Stimulated activated CD8-positive, alpha-beta memory T cell treated with anti-CD3 and anti-CD28 coated beads, Interleukin-15, amount 100 ng/mL, for 1 hour (primary cell): ENCODE measurements at regions not wholly inside any gene's neighbourhood (a gene's known extent, or its start where the extent isn't known, plus 50 kb on each side); places are given as distances from the start of the nearest gene placed in this dataset.
A peak's percentile ranks its signal among the peaks of the same experiment; 100 is the strongest.
"Not testable (repeated sequence)": the region's sequence is repeated elsewhere in the genome, so short reads cannot be mapped to it uniquely, and the experiment has no call there.

Source experiments
- DNase-seq: peaks from one replicate; pipeline ENCODE4 v3.0.0-alpha.2; 2020; ENCODE audit warnings: low read depth

DNA sequence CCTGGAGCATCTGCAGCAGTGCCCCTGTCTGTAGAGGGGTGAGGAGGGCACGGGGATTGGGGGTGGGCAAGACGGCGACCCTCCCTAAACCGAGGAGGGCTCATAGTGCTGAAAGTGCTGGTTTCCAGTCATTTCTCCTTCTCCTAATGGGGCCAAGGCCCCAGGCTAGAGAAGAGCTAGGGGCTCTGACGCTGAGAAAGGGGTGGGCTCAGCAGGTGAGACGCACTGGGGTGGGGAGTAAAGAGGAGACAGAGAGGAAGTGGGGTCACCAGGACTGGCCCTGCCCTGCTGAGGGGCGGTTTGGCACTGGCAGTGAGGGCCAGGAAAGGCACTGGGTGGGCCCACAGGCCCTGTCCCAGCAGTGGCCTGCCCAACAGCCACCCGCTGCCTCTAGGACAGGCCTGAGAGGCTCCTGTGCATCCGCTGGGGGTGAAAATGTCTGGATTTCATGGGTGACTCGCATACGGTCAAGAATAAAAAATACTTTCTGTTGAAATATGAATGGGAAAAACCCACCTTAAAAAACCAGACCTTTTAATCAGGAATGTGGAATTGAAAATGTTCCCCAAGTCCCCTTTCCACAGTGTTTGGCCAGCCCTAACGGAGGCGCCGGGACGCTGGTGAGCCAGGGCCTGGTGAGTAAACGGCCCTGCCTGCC is 122.4 kb upstream of the SMURF2 start:
- DNase-seq = no peak

DNA sequence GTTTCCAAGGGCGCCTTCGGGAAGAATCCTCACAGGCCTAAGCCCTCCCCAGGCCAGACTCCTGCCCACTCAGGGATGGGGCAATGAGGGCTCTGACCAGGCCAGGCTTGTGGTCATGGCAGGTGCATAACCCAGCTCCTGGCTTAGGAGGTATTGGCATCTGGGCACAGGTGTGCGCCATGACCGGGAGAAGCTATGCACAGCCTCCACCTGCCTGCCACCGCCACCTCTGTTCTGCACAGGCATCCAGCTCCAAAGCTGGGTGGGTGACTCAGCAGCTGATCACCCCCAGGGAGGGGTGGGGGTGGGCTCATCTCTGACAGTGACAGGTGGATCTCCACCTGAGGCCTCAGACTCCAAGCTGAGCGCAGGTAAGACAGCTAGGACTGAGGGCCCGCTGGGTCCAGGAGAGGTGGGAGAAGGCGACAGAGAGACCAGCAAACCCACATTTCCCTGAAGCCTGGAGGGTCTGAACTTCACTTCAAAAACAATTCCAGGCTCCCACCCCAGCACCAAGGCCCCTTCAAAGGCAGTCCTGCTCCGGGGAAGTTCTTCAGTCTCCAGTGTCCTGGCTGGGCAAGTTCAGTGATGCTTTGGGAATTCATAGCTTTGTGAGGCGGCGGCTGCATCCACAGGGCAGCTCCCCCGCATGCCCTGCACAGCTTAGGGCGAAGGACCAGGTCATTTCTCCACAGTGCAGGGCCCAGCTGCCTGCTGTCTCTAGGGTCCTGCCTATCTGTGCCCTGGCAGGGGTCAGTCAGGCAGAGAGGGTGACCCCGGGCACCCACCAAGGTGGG is 121.6 kb upstream of the SMURF2 start:
- DNase-seq = no peak

DNA sequence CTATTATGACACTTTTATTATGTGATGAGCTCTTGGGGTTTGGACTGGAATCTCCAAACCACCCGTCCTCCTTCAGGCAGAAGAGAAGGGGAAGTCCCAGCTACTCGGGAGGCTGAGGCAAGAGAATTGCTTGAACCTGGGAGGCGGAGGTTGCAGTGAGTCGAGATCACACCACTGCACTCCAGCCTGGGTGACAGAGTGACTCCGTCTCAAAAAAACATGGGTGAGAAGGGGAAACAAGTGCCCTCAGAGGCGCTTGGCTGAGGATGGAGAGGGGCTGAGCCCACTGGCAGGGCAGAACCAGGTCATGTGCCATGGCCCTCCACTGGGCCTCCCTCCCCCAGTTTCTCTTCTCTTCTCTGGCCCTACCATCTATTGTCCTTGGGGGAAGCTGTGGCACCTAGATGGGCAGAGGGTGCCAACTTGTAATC is 120.9 kb upstream of the SMURF2 start:
- no peak for DNase-seq

DNA sequence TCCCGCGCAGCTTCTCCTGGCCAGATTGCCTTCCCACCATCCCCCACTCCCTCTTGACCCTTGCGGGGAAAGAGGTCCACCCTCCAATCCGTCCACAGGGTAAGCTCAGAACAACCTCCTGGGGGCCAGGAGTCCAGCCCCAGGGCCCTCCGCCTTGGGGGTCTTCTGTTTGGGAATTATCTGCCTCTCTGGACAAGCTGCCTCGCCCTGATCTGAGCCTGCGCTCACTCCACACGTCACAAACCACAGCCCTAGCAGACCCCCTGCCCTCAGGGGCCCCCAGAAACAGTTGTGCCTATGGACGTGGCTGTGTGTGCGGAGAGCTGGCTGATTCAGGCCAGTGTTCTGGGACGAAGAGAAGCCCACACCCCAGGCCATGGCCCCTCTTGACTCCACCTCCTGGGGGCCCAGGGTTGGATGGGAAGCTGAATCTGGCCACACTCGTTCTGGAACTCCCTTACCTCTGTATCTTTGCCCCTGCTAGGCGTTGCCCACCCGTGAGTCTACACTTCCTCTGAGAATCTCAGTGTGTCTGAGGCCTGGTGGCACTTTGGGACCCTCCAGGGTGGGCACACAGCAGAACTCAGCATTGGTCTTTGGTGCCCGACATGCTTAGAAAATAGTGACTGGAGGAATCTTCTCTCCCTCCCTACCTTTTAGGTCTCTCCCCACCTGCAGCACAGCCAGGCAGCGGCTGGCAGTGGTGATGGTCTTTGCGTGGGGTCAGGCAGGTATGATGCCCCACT is 119.9 kb upstream of the SMURF2 start:
- no peak for DNase-seq

DNA sequence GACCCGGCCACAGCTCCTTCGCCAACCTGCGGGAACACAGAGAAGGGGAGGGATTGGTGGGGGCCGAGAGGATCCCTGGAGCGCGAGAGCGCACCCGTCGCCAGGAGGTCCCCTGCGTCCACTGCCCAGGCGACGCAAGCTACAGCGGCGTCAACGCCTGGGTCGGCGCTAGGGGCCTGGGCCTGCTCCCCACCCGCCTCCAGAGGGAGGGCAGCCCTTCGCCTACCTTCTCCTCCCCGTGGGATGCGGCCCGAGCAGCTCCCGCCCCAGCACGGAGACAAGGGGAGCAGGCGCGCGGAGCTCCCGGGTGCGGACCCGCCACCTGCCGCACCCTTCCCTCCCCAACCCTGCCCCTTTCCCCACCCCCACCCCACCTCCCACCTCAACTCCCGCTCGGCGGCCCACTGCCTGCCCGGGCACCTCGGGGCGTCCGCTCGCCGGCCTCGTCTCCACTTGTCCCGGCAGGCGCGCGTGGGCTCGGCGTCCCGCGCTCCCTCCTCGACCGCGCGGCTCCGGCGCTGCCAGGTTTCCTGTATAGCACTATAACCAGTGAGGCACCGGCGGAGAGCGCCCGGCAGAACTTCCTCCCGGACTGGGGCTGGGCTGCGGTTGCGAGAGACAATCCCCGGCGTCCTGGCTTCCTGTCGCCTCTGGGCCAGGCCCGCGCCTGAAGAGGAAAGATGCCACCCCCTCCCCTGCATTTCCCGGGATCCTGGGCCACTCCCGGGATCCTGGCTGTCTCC is 119.1 kb upstream of the SMURF2 start:
- DNase-seq = no peak

DNA sequence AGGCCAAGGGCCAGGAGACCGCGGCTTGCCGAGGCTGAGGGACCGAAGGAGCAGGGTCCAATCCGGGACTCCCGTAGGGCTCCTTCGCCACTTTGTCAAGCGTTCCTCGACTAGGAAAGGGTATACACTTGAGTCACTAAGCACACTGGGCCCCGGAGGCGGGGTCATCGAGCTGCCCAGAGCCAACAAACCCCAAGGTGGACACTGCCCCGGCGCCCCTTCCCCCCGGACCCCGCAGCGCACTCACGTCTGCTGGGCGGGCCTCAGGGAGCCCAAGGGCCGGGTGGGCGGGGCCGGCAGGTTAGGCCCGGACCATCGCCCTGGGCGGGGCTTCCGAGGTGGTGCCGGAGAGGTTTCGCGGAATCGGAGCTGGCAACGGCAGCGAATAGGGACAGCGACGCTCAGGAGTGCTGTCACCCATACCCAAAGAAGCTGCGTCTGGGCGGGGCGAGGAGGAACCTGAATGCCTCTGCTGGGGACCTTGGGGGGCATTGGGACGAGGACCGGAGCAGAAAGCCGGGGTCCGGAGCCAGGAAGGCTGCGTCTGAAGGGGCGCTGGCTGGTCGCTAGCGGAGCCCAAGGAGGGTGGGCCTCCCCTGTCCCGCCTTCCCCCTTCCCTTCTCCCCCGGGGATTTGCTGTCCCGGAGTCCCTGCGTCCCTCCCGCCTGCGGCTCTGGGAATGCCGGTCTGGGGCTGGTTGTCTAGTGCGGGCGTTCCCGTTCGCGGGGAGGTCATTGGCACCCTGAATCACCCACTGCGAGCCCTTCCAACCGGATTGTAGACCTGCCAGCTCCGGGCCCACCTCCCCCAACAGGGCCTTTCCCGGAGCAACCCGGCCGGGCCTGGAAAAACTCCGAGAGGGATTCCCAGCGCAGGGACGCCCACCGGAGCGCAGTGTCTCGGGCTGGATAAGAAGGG is 118.2 kb upstream of the SMURF2 start:
- DNase-seq = peak; percentile 47

DNA sequence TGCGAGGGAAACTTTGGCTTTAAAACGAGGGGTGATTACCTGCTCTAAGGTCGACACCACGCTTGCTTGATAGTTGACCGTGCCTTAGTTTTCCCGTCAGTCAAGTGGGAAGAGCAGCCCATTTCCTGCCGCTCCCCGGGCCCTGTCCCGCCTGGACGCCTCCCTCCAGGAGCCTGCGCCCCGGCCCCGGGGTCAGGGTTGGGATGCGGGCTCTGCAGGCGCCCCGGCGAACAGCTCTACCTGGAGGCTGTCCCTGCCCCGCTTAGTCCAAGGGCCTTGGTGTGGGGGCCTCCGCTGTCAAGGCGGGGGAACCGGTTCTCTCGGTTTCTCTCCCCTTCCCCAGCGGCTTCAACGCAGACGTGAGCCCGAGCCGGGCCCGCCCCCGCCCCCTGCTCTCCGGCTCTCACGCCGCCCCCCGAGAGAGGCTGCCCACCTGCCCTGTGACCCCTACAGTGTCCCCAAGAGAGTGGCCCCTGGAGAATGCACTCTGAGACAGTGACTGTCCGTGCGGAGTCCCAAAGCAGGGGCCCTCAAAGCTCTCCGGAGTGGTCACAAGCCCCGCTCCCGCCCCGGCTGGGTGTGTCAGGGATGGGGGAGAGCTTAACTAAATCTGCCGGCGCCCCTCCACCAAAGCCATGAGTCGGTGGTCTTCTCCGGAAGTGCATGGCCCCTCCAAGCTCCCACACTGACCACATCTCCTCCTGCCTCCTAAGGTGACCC is 117.4 kb upstream of the SMURF2 start:
- DNase-seq = no peak

DNA sequence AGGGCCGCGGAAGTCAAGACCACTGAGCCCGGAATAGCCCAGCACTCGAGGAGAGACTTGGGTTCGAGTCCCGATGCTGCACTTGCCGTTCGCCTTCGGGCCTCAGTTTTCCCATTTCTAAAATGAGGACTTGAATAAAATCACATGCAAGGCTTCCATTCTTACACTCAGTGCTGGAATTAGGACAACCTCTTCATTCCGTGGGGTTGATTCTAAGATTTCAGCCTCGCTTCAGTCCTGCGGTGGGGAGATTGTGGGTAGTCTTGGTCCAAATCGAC is 116.9 kb upstream of the SMURF2 start:
- not testable (repeated sequence) for DNase-seq

DNA sequence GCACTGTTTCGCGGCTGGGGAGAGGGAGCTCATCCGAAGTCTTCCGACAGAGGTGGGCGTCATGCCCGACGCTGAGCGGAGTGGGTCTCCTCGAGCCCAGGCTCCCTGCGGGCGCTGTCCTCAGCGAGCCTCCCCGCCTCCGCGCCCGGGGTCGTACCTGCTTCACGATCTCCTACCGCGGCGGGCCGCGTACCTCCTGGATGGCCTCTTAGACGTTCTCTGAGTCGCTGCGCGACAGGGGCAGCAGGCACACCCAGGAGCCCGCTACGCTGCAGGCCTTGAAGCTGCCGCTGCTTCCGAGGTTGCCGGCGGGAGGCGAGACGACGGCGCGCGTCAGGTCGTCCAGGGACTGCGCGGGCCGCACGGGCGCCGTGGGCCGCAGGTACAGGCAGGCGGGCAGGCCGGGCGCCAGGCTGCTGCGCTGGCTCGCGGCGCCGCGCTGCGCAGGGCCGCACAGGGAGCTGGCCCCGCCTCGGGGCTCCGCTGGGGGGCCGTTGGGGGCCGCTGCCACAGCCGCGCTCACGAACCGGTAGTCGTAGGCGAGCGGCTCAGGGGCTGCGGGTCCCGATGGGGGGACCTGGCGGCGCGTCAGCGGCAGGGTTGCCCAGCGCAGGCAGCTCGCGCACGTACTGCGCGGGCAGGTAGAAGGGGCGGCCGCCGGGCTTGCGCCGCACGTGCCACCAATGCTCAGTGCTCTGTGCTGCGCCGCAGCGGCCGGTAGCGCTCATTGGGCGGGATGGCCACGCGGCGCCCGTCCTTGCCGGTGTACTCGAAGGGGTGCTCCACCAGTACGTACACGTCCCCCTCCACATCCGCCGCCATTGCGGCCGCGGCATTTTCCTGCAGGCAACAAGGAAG is 116.4 kb upstream of the SMURF2 start:
- DNase-seq = no peak

DNA sequence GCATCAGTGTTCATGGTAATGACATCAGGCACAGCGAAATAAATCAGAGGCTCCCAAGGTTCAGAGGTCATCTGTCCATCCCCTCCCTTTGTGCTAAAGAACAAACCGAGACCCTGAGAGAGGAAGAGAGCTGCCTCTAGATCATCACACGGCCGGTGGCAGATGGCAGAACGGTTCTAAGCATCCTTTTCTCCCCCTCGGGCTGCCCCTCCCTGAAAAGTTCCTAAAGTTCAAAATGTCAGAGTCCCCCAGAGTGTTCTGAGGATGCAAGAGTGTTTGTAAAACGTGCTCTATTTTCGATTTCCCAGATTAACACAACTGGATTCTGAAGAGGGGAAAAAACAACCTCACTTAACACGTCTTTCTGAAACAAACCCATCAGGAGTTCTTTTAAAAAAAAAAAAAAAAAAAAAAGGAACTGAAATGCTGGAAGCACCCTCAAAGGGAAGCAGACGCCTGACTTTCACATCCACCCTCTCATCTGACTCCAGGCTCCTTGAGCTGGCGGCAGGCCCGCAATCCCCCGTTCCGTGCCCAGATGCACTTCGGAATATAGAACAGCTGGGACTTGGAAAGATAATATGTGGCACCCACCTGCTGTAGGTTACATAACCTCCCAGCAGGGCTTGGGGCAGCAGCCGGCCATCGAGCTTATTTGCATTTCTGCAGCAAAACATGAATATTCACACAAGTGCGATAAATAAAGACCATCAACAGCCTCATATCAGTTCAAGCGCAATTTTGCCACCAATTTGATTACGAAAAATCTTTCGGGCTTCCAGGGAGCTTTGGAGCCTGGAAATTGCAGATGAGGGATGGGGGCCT is 115.5 kb upstream of the SMURF2 start:
- no peak for DNase-seq

DNA sequence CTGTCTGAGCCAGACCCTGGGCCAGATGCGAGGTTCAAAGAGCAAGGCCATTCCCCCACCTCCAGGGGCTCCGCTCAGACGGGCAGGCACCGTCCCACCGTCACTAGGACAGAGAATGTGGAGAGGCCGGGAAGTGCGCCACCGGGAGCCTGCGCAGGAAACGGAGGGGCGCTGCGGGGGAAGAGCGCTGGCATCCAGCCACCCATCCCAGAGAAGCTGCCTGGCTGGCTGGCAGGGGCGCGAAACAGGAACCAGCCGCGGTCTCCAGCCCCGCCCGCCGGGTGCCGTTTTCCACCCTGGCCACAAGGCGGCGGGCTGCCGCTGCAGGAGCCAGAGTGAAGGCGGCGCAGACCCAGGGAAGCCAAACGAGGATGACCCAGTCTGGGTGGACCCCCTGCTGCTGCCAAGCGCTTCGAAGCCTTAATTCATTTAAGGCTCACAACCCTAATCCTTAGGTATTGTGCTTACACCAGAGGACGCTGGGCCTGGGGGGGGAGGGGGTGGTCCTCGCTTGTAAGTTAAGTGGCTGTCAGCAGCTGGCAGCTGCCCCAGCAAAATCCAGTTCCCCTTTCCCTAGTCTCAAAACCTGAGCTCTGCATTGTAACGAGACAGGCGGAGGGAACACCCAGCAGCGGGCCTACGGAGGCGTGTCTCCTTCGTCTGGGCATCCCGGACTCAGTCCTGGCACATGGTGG is 114.8 kb upstream of the SMURF2 start:
- not testable (repeated sequence) for DNase-seq

DNA sequence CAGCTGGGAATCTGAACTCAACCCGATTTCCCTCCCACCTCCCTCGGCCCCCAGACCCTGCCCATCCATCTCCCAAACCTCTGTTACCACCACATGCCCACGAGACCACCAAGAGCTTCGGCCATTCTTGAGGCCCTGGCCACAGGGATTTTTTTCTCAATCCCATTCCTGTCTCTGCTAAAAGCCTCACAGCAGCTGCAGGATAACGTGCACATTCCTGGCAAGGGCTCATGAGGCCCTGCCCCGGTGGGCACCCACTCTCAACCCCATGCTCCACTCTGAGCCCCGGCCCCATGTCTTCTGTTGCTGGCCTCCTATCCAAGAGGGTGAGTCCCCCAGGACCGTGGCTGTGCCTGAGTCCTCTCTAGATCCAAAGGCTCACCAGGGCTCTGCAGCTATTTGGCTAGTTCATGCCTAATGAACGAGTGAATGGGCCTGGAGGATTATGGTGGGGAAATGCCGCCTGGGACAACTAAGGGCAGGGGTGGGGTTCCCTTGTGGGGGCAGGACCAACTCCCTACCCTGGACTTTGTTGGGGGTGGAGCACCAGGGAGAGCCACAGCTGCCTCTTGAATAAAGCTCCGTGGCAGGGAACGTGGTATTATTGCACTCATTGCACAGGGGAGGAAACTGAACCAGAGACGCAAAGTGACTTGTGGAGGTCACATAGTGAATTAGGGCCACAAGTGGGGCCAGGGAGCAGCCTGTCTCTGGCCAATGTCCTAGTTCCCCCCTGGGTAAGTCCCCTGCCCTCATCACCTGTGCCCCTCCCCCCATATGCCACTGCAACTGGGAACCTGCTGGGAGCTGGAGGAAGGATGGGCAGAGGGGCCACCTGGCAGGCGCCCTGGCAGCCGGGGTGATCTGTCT is 113.8 kb upstream of the SMURF2 start:
- no peak for DNase-seq

DNA sequence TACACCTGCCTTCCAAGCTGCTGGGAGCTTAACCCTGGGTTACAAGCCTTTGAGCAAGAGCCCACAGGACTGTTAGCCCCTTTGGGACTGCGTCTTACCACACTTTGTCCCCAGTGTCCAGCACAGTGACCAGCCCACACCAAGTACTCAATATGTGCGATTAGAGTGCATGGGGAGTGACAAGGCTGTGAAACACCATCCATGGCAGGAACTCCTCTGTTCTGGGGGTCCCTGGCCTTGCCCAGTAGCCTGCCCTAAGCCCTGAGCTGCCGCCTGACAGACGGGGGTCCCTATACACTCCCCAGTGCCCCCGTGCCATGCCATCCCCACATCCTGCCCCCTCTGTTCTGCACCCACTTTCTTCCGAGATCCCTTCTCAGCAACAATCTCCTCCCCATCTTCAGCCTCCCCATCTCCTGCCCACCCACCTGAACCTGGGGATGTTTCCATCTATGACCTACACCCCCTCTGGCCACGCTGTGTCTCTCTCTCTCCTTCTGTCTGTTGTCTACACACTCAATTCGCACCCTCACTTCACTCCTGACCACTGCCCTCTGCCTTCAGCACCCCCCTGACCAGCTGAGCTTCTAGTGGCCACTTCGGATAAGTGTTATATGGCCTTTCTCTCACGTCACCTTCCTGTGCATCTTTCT is 112.9 kb upstream of the SMURF2 start:
- no peak for DNase-seq

DNA sequence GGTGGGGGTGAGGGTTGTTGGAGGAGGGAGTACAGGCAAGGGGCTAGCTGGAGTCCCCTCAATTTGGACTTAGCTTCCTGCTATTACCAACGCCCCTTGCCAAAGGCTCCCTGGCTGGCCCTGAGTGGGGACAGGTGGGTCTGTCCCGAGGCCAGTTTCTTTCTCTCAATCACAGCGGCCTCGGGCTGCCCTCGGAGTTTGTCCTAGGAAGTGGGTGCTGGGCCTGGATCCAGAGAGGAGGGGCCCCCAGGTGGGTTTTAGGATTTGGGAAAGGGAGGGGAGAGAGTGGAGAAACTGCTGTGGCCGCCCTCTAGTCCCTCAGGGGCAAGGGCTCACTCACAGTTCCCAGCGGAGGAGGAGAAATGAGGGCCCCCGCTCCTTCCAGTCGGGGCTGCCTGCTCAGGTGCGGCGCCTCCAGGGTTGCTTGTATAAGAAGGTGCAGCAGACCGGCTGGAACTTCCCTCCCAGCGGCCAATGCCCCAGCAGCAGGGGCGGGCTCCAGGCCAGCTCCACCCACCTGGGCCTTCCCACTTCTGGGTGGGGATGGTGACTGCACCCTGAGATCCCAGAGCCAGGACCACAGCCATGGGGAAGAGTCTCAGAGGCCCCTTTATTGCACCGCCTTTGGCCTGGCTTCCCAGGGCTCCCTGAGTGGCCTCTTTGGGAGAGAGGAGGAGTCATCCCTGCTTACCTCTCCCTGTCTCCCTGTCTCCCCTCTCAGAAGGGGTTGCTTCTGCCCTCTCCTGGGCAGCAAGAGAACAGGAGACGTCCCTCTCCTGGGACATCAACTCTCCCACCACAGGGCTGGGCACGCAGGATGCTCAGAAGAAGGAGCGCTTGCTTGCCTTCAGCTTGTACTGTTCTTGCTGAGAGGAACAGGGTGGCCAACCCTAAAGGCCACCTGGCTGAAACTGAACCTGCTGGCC is 112.0 kb upstream of the SMURF2 start:
- DNase-seq = no peak

DNA sequence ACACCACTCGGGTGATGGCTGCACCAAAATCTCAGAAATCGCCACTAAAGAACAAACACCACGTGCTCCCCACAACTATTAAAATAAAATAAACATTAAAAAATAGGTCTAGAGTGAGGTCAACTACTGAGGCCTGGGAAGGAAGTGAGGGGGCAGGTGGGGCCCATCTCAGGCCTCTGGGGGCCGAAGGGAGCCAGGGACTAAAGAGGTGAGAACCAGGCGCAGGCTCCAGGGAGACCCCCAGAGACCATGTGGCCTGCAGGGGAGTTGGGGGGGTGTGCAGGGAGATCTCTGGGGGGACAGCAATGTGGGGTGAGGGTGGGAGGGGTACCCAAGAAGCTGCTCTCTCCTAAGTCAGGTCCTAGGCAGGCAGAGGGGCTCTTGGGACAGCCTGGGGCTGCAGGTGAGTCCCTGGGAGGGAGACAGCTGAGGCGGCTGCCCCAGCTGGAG is 111.3 kb upstream of the SMURF2 start:
- no peak for DNase-seq
